PC-9 (cell line): ENCODE measurements at regions not wholly inside any gene's neighbourhood (a gene's known extent, or its start where the extent isn't known, plus 50 kb on each side); places are given as distances from the start of the nearest gene placed in this dataset.

Experiments used
- CTCF ChIP-seq: fragments of 200-600 bp; sonication (generic); conservative IDR thresholded peaks from 2 replicates; pipeline ENCODE4 v1.6.1; 2017; ENCODE audit warnings: mixed run types, antibody characterized with exemption, mild to moderate bottlenecking, moderate library complexity
- EZH2 ChIP-seq: fragments of 200-600 bp; sonication (generic); IDR thresholded peaks from 2 replicates; pipeline ENCODE4 v1.8.0; 2017; ENCODE audit warnings: antibody characterized with exemption, low read depth

GRCh38 chr6:113671421-113671820 is 185.7 kb upstream of the MARCKS start:
- TF ChIP-seq CTCF (no peak), EZH2 (no peak)
